ENCODE measurements at regions not wholly inside any gene's neighbourhood (a gene's known extent, or its start where the extent isn't known, plus 50 kb on each side); places are given as distances from the start of the nearest gene placed in this dataset.

GRCh38 chr2:41958775-41959174 is 89.0 kb upstream of the PKDCC start:
- no peak for DNase-seq (ENCODE audit: low spot score)
- TF ChIP-seq CTCF (IDR thresholded peaks at IDR 0.05; ENCODE audit: extremely low read depth, missing control alignments): no peak

- no peak for TF ChIP-seq CTCF (IDR thresholded peaks at IDR 0.05; ENCODE audit: extremely low read depth, missing control alignments)
- DNase-seq (ENCODE audit: low spot score): no peak
Measured at GRCh38 chr2:41959760-41960159, 88.1 kb upstream of the PKDCC start.

GRCh38 chr2:41962922-41963622 is 84.7 kb upstream of the PKDCC start:
- DNase-seq (ENCODE audit: low spot score): no peak
- TF ChIP-seq CTCF (IDR thresholded peaks at IDR 0.05; ENCODE audit: extremely low read depth, missing control alignments): no peak

GRCh38 chr2:41963661-41964525 is 83.9 kb upstream of the PKDCC start:
- no peak for DNase-seq (ENCODE audit: low spot score)
- TF ChIP-seq CTCF (IDR thresholded peaks at IDR 0.05; ENCODE audit: extremely low read depth, missing control alignments): no peak

GRCh38 chr2:41965173-41965908 is 82.5 kb upstream of the PKDCC start:
- DNase-seq (ENCODE audit: low spot score): no peak
- no peak for TF ChIP-seq CTCF (IDR thresholded peaks at IDR 0.05; ENCODE audit: extremely low read depth, missing control alignments)

- TF ChIP-seq CTCF (IDR thresholded peaks at IDR 0.05; ENCODE audit: extremely low read depth, missing control alignments): no peak
- DNase-seq (ENCODE audit: low spot score): no peak
Measured at GRCh38 chr2:41965909-41966295, 81.9 kb upstream of the PKDCC start.

Data from GM20000 (cell line).